GM18526 (cell line): ENCODE measurements at regions not wholly inside any gene's neighbourhood (a gene's known extent, or its start where the extent isn't known, plus 50 kb on each side); places are given as distances from the start of the nearest gene placed in this dataset.

Source experiments
- POLR2A ChIP-seq: IDR thresholded peaks from 3 replicates; pipeline ENCODE4 v1.6.1; 2011; ENCODE audit not compliant: insufficient read length; ENCODE audit errors: extremely low read depth

DNA sequence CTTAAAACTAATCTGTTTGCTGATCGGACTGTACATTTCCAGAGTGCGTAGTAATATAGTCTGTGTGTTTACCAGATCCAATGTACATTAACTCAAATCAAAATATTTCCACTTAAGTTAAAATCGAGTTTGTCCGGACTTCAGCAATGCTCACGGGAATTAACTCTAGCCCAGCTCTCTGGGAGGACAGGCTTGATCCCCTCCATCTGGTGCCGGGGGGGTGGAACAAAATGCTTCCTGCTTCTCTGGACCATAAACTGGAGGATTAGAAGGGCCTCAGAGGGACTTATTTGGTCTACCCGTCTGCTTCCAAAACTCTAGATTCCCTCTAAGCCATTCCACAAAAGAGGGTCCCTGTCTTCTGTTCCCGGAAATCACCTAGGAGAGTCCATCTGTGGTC lies 511.2 kb downstream of the BUD13 start:
- no peak for TF ChIP-seq POLR2A

GRCh38 chr11:116258821-116259220 lies 514.0 kb downstream of the BUD13 start:
- no peak for TF ChIP-seq POLR2A

- no peak for TF ChIP-seq POLR2A
Observed at GRCh38 chr11:116257883-116258282, 514.9 kb downstream of the BUD13 start.

DNA sequence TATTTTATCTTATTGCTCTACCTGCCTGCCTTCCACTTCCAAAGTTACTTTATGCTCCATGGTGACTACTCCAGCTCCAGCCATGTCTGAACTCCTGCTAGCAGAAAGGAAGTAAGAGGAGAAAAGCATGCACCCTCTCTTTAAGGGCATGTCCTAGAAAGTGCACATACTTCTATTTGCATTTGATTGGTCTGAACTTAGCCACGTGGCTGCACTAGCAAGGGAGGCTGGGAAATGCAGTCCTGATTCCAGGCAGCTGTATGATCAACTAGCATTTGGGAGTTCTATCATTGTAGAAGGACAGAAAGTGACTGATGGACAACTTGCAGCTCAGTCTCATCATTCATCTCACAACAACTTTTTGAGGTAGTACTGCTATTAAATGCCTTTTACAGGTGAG lies 515.7 kb downstream of the BUD13 start:
- no peak for TF ChIP-seq POLR2A

DNA sequence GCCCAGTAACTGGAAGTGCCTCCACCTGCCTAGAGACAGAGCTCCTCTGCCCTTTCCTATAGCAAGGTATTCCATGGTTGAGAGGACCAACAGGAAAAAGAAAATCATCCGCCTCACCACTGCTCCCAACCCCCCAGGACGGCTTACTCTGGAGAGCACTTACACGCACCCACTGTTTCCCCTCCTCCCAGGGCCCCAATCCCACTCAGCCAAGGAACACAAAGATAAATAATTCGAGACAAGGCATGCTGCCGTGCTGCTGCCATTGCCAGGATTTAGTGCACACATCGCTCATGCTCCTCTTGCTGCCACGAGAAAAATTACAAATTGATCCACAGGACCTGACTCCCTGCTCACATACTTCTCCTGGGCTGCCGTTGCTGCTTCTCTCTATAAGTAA lies 516.6 kb downstream of the BUD13 start:
- no peak for TF ChIP-seq POLR2A

DNA sequence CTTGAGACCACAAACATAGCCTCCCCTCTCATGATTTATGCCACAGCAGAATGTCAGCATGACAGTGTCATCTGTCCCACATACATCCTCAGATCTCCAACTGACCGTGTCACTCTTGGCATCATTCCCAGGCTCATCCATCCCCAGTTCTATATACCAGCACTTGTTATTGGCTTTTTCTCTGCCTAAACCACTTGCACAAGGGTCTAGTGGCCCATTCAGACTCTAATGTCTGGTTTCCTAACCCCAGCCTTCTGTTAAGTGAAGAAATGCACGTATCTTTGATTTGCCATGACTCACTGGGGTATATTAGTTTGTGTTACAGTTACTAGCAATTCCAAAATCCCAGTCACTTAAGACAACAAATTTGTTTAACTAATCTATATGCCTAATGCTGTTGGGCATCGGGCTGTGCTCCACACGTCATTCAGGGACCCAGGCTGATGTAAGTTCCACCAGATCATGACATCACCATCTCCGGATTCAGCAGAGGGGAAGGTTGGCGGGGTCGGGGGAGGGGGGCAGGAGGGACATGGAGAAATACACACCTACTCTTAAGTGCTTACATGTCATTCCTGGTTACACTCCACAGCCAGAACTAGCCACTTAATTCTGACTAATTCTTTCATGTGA lies 517.4 kb downstream of the BUD13 start:
- TF ChIP-seq POLR2A, result no peak

- TF ChIP-seq POLR2A, result no peak
Observed at GRCh38 chr11:116250155-116250554, 522.6 kb downstream of the BUD13 start.

DNA sequence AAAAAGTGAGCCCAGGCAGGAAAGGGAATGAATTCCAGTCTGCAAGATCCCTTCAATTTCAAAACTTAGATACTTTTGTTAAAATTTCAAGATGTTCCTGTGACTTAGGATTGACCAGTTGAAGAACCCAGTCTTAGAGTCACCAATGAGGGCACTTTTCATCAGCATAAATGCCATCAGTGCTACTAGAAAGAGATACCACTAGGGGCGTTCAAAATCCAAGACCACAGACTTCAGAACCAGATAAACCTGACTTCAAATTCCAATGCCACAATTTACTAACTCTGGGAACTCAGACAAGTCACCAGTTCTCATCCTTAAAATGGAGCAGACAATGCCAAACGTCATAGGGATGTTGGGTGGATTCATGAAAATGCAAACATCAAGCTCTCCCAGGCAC lies 523.2 kb downstream of the BUD13 start:
- TF ChIP-seq POLR2A, result no peak

- no peak for TF ChIP-seq POLR2A
Observed at GRCh38 chr11:116244889-116245288, 527.9 kb downstream of the BUD13 start.

DNA sequence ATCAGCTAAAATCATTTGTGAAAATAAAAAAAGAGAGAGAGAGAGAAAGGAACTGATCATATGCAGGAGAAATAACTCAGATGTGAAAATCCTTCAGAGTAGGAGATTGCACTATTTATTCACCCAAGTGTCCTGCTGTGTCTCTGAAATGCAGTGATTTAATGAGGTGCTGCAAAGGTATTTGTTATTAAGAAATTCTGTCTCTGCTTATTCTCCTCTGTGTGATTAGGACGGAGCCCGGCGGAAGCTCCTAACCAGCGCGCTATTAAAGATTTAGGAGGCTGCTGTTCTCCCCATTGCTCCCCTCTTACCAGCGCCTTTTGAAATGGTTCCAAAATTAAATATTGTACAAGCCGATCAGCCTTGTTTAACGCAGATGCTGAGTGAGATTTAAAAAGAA lies 528.3 kb downstream of the BUD13 start:
- no peak for TF ChIP-seq POLR2A

- no peak for TF ChIP-seq POLR2A
Observed at GRCh38 chr11:116243991-116244390, 528.8 kb downstream of the BUD13 start.

GRCh38 chr11:116242006-116242405 lies 530.8 kb downstream of the BUD13 start:
- no peak for TF ChIP-seq POLR2A

DNA sequence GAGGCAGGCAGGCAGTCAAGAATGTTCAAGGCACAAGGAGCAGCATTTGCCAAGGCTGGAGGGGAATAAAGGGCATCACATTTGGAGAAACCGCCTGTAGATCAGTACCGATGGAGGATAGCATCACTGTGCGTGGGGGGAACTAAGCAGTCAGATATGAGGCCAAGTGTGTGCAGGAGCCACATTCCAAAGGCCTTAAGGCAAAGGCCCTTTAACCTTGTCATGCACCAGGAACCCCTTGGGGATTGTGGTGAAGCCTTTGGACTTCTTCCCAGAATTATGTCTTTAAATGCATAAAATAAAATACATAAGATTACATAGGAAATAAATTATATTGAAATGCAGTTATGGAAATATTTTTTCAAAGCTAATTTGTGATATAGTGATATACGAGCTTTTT lies 532.1 kb downstream of the BUD13 start:
- no peak for TF ChIP-seq POLR2A

GRCh38 chr11:116239247-116239646 lies 533.5 kb downstream of the BUD13 start:
- no peak for TF ChIP-seq POLR2A

- TF ChIP-seq POLR2A, result no peak
Observed at GRCh38 chr11:116234989-116235568, 537.7 kb downstream of the BUD13 start.

- TF ChIP-seq POLR2A, result no peak
Observed at GRCh38 chr11:116233561-116233960, 539.2 kb downstream of the BUD13 start.

- no peak for TF ChIP-seq POLR2A
Observed at GRCh38 chr11:116232364-116232828, 540.4 kb downstream of the BUD13 start.
